MM.1S (cell line): ENCODE measurements at regions not wholly inside any gene's neighbourhood (a gene's known extent, or its start where the extent isn't known, plus 50 kb on each side); places are given as distances from the start of the nearest gene placed in this dataset.

ENCODE experiments used
- CTCF ChIP-seq: fragments of 300-600 bp; sonication (generic); IDR thresholded peaks from 2 replicates; pipeline ENCODE4 v1.5.1; 2016; ENCODE audit warnings: antibody characterized with exemption, low read length, mixed read lengths
- EZH2 ChIP-seq: fragments of 300-600 bp; sonication (generic); optimal IDR thresholded peaks from 2 replicates; pipeline ENCODE3; 2017; ENCODE audit warnings: low read depth, mild to moderate bottlenecking, antibody characterized with exemption, low read length, mixed read lengths
- EZH2phosphoT487 ChIP-seq: fragments of 300-600 bp; sonication (generic); IDR thresholded peaks from 2 replicates; pipeline ENCODE4 v1.6.1; 2018; ENCODE audit warnings: antibody characterized with exemption, low read length

- no peak for TF ChIP-seq CTCF
- no peak for TF ChIP-seq EZH2
- TF ChIP-seq EZH2phosphoT487, result no peak
Measured at GRCh38 chr2:77666251-77666980, 144.2 kb upstream of the LRRTM4 start.
